Hepatocyte (in vitro differentiated cells): ENCODE measurements at regions not wholly inside any gene's neighbourhood (a gene's known extent, or its start where the extent isn't known, plus 50 kb on each side); places are given as distances from the start of the nearest gene placed in this dataset.

Experiments
- DNase-seq: peaks from one replicate; pipeline ENCODE4 v3.0.0-alpha.2; 2016; ENCODE audit warnings: low spot score
- H2AFZ ChIP-seq: fragments of 200-600 bp; sonication (generic); 2 replicates; pipeline ENCODE4 v1.6.0; 2016; ENCODE audit warnings: antibody characterized with exemption, mild to moderate bottlenecking
- H3K27ac ChIP-seq: fragments of 200-600 bp; sonication (generic); 2 replicates; pipeline ENCODE4 v1.5.1; 2016; ENCODE audit warnings: mild to moderate bottlenecking
- H3K27me3 ChIP-seq: fragments of 200-600 bp; sonication (generic); 2 replicates; pipeline ENCODE4 v1.6.1; 2016
- H3K36me3 ChIP-seq: fragments of 200-600 bp; sonication (generic); replicated peaks from 2 replicates; pipeline ENCODE4 v1.5.1; 2016; ENCODE audit warnings: low read depth; ENCODE audit not compliant: insufficient read depth
- H3K4me1 ChIP-seq: fragments of 200-600 bp; sonication (generic); 2 replicates; pipeline ENCODE4 v1.5.1; 2016; ENCODE audit warnings: mild to moderate bottlenecking, moderate library complexity; ENCODE audit not compliant: insufficient read depth
- H3K4me2 ChIP-seq: fragments of 200-600 bp; sonication (generic); 2 replicates; pipeline ENCODE4 v1.6.0; 2016
- H3K4me3 ChIP-seq: fragments of 200-600 bp; sonication (generic); 2 replicates; pipeline ENCODE4 v1.5.1; 2016; ENCODE audit warnings: mild to moderate bottlenecking
- H3K79me2 ChIP-seq: fragments of 200-600 bp; sonication (generic); 2 replicates; pipeline ENCODE4 v1.6.0; 2017; ENCODE audit warnings: mild to moderate bottlenecking
- H3K9me2 ChIP-seq: fragments of 200-600 bp; sonication (generic); replicated peaks from 2 replicates; pipeline ENCODE4 v1.6.0; 2017; ENCODE audit warnings: mild to moderate bottlenecking; ENCODE audit not compliant: insufficient read depth
- H3K9me3 ChIP-seq: fragments of 200-600 bp; sonication (generic); 2 replicates; pipeline ENCODE4 v1.5.1; 2016; ENCODE audit warnings: low read depth, mild to moderate bottlenecking
- H4K20me1 ChIP-seq: fragments of 200-600 bp; sonication (generic); 2 replicates; pipeline ENCODE4 v1.6.0; 2016; ENCODE audit warnings: mild to moderate bottlenecking; ENCODE audit not compliant: insufficient read depth, poor library complexity, severe bottlenecking
- EZH2 ChIP-seq: fragments of 200-600 bp; sonication (generic); IDR thresholded peaks from 2 replicates; pipeline ENCODE4 v1.6.1; 2016; ENCODE audit warnings: antibody characterized with exemption, mild to moderate bottlenecking, borderline replicate concordance
- EZH2phosphoT487 ChIP-seq: fragments of 200-600 bp; sonication (generic); IDR thresholded peaks from one replicate; pipeline ENCODE4 v1.6.1; 2018; ENCODE audit warnings: antibody characterized with exemption, mild to moderate bottlenecking, low read depth, moderate library complexity; ENCODE audit not compliant: unreplicated experiment, severe bottlenecking
- WGBS: methylation state at CpG from one replicate; pipeline ENCODE4 v1.1.6; 2016; ENCODE audit warnings: low lambda C conversion rate; ENCODE audit errors: missing lambda C conversion rate; 5-methylcytosine and 5-hydroxymethylcytosine counted together
- TF ChIP-seq, protein P1 (sequence below): fragments of 200-600 bp; sonication (generic); IDR thresholded peaks from 2 replicates; pipeline ENCODE4 v1.5.1; 2016; ENCODE audit warnings: antibody characterized with exemption, mild to moderate bottlenecking; ENCODE audit not compliant: poor library complexity

DNA sequence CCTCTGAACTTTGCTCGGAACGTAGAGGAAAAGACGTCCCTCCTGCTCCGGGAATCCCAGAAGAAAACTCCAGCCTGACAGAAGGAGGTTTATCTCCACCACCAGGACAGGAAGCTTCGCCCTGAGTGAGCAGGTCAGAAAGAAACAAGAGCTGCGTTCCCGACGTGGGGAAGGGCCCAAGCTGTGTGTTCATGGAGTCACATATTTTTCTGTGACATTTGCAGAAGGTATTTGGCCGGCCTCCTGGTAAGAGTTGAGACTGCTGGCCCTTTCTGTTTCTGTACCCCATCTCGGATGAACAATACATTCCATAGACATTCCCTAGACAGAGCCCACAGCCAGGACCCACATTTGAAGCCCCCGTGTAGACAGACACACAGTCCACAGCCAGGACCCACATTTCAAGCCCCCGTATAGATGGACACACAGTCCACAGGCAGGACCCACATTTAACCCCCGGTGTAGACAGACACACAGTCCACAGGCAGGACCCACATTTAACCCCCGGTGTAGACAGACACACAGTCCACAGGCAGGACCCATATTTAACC, 230.8 kb downstream of the SHOX start:
- H3K4me3 ChIP-seq, result no peak overlapping the region
- H3K4me1 ChIP-seq, result no peaks in the 10 kb centered on the region
- 77% methylated on average over 14 of the region's 14 CpGs for WGBS
- H3K9me2 ChIP-seq, result no peaks in the 10 kb centered on the region
- no peaks in the 10 kb centered on the region for H3K27me3 ChIP-seq
- H3K36me3 ChIP-seq, result no peaks in the 10 kb centered on the region
- no peak overlapping the region for H2AFZ ChIP-seq
- no peaks in the 10 kb centered on the region for H3K9me3 ChIP-seq
- TF ChIP-seq EZH2 (no peak), EZH2phosphoT487 (no peak)
- TF ChIP-seq, protein P1, sequence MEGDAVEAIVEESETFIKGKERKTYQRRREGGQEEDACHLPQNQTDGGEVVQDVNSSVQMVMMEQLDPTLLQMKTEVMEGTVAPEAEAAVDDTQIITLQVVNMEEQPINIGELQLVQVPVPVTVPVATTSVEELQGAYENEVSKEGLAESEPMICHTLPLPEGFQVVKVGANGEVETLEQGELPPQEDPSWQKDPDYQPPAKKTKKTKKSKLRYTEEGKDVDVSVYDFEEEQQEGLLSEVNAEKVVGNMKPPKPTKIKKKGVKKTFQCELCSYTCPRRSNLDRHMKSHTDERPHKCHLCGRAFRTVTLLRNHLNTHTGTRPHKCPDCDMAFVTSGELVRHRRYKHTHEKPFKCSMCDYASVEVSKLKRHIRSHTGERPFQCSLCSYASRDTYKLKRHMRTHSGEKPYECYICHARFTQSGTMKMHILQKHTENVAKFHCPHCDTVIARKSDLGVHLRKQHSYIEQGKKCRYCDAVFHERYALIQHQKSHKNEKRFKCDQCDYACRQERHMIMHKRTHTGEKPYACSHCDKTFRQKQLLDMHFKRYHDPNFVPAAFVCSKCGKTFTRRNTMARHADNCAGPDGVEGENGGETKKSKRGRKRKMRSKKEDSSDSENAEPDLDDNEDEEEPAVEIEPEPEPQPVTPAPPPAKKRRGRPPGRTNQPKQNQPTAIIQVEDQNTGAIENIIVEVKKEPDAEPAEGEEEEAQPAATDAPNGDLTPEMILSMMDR, result no peak
- DNase-seq, result no peak
- H3K4me2 ChIP-seq, result no peak overlapping the region
- H3K27ac ChIP-seq, result no peak overlapping the region
- no peaks in the 10 kb centered on the region for H3K79me2 ChIP-seq
- H4K20me1 ChIP-seq, result no peaks in the 10 kb centered on the region

DNA sequence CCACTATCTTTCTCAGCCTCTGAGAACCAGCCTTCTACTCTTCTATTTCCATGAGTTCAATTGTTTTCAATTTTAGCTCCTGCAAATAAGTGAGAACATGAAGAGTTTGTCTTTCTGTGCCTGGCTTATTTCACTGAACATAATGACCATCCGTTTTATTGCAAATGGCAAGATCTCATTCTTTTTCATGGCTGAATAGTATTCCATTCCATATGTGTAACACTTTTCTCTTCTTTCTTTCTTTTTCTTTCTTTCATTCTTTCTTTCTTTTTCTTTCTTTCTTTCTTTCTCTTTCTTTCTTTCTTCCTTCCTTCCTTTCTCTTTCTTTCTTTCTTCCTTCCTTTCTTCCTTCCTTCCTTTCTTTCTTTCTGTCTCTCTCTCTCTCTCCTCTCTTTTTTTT, 228.7 kb downstream of the SHOX start:
- H3K27me3 ChIP-seq, result no peaks in the 10 kb centered on the region
- no peaks in the 10 kb centered on the region for H3K36me3 ChIP-seq
- no peak for DNase-seq
- no peak for TF ChIP-seq EZH2phosphoT487
- TF ChIP-seq EZH2, result no peak
- TF ChIP-seq, protein P1, result no peak
- no peak overlapping the region for H2AFZ ChIP-seq
- no peaks in the 10 kb centered on the region for H3K79me2 ChIP-seq
- H3K9me3 ChIP-seq, result no peaks in the 10 kb centered on the region
- no peak overlapping the region for H3K4me2 ChIP-seq
- WGBS, result 91% methylated on average over 1 of the region's 1 CpG
- no peak overlapping the region for H3K27ac ChIP-seq
- H4K20me1 ChIP-seq, result no peaks in the 10 kb centered on the region
- H3K9me2 ChIP-seq, result no peaks in the 10 kb centered on the region
- H3K4me3 ChIP-seq, result no peak overlapping the region
- no peaks in the 10 kb centered on the region for H3K4me1 ChIP-seq

DNA sequence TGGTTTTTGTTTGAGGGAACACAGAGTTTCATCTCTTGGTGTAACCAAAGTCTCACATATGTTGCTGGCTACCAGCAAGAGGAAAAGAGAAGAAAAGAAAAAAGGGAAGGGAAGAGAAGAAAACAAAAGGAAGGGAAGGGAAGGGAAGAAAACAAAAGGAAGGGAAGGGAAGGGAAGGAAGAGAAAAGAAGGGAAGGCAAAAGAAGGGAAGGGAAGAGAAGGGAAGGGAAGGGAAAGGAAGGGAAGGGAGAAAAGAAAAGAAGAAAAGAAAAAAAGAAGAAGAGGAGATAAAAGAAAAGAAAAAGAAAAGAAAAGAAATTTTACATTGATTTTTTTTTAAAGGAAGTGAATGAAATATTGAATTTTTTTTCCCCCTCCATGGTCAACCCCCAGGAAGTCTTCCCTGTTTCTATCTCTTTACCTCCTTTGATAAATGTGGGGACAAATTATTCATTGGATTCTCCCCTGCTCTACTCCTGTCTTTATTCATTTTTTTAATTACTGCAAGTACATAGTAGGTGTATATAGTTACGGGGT, 228.0 kb downstream of the SHOX start:
- H3K9me2 ChIP-seq, result no peaks in the 10 kb centered on the region
- TF ChIP-seq, protein P1, result no peak
- TF ChIP-seq EZH2phosphoT487, result no peak
- TF ChIP-seq EZH2, result no peak
- no peaks in the 10 kb centered on the region for H4K20me1 ChIP-seq
- no peak for DNase-seq
- H3K4me2 ChIP-seq, result no peak overlapping the region
- H3K4me1 ChIP-seq, result no peaks in the 10 kb centered on the region
- no peak overlapping the region for H3K27ac ChIP-seq
- H3K4me3 ChIP-seq, result no peak overlapping the region
- WGBS, result 95% methylated on average over 1 of the region's 1 CpG
- H3K9me3 ChIP-seq, result no peaks in the 10 kb centered on the region
- no peaks in the 10 kb centered on the region for H3K36me3 ChIP-seq
- H2AFZ ChIP-seq, result no peak overlapping the region
- H3K27me3 ChIP-seq, result no peaks in the 10 kb centered on the region
- H3K79me2 ChIP-seq, result no peaks in the 10 kb centered on the region

DNA sequence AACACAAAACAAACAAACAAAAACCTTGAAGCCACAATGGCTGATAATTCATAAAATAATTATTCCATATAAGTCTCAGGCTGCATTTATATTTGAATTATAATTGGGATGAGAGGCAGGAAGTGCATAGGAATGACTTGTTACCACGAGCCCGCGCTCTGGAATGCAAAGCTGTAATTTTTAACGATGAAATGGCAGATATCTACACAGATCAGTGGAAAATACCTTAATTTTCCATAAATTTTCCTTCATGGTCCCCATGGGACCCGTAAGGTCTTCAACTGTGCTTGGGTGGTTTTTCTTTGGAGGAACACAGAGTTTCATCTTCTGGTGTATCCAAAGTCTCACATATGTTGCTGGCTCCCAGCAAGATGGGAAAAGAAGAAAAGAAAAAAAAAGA, 226.8 kb downstream of the SHOX start:
- Histone ChIP-seq H3K36me3 (no peaks in the 10 kb centered on the region), H3K4me3 (no peak overlapping the region), H3K4me2 (no peak overlapping the region), H3K79me2 (no peaks in the 10 kb centered on the region), H4K20me1 (no peaks in the 10 kb centered on the region), H3K9me3 (no peaks in the 10 kb centered on the region), H3K4me1 (no peaks in the 10 kb centered on the region), H3K27ac (no peak overlapping the region), H3K27me3 (no peaks in the 10 kb centered on the region), H3K9me2 (no peaks in the 10 kb centered on the region), H2AFZ (no peak overlapping the region)
- no peak for DNase-seq
- no peak for TF ChIP-seq EZH2phosphoT487
- no peak for TF ChIP-seq EZH2
- TF ChIP-seq, protein P1, result no peak
- 74% methylated on average over 5 of the region's 5 CpGs for WGBS
